Keratinocyte (primary cell): ENCODE measurements at regions not wholly inside any gene's neighbourhood (a gene's known extent, or its start where the extent isn't known, plus 50 kb on each side); places are given as distances from the start of the nearest gene placed in this dataset.

Experiments used
- DNase-seq: peaks from one replicate; pipeline ENCODE4 v3.0.0-alpha.2; 2011; ENCODE audit warnings: low read depth, missing footprints, low spot score
- FAIRE-seq: peaks from 2 replicates; lab custom pipeline; 2011; peaks lifted over from hg19 to GRCh38; lab: Jason Lieb, UNC
- H2AFZ ChIP-seq: 2 replicates; pipeline ENCODE4 v1.6.0; 2012; ENCODE audit warnings: low read length, control low read depth, inconsistent platforms; ENCODE audit not compliant: control insufficient read depth
- H3K27ac ChIP-seq: 2 replicates; pipeline ENCODE4 v1.5.1; 2011; ENCODE audit warnings: low read length; ENCODE audit not compliant: control insufficient read depth, insufficient read depth
- H3K27me3 ChIP-seq: 3 replicates; pipeline ENCODE4 v1.6.0; 2011; ENCODE audit warnings: low read length; ENCODE audit not compliant: control insufficient read depth, insufficient read depth; ENCODE audit errors: extremely low read depth
- H3K36me3 ChIP-seq, 2 experiments: 2 replicates in 1 of 2; 3 replicates in 1 of 2; pipeline ENCODE4 v1.5.1; 2011; ENCODE audit warnings: low read length in 2 of 2, mild to moderate bottlenecking in 1 of 2; ENCODE audit not compliant: control insufficient read depth in 2 of 2, insufficient read depth in 2 of 2; ENCODE audit errors: extremely low read depth in 1 of 2
- H3K4me1 ChIP-seq: 3 replicates; pipeline ENCODE4 v1.5.1; 2011; ENCODE audit warnings: low read length; ENCODE audit not compliant: control insufficient read depth, insufficient read depth; ENCODE audit errors: extremely low read depth
- H3K4me2 ChIP-seq: 3 replicates; pipeline ENCODE4 v1.6.0; 2011; ENCODE audit warnings: low read depth, low read length; ENCODE audit not compliant: control insufficient read depth, insufficient read depth; ENCODE audit errors: extremely low read depth
- H3K4me3 ChIP-seq, 3 experiments: fragments of 200-600 bp in 1 of 3; sonication (generic) in 1 of 3; 2 replicates in 2 of 3; 3 replicates in 1 of 3; pipeline ENCODE4 v1.5.1; 2011 to 2016; ENCODE audit warnings: low read length in 3 of 3, mild to moderate bottlenecking in 3 of 3, control low read depth in 2 of 3, inconsistent platforms in 1 of 3, low read depth in 1 of 3, mixed read lengths in 1 of 3, mixed run types in 1 of 3, moderate library complexity in 1 of 3; ENCODE audit not compliant: control insufficient read depth in 2 of 3, insufficient read depth in 2 of 3; ENCODE audit errors: extremely low read depth in 1 of 3
- H3K79me2 ChIP-seq: 2 replicates; pipeline ENCODE4 v1.6.0; 2012; ENCODE audit warnings: low read length; ENCODE audit not compliant: control insufficient read depth, insufficient read depth
- H3K9ac ChIP-seq: 3 replicates; pipeline ENCODE4 v1.6.0; 2011; ENCODE audit warnings: low read length; ENCODE audit not compliant: control insufficient read depth, insufficient read depth; ENCODE audit errors: extremely low read depth
- H3K9me1 ChIP-seq: 3 replicates; pipeline ENCODE4 v1.6.0; 2011; ENCODE audit warnings: low read length; ENCODE audit not compliant: control insufficient read depth, insufficient read depth; ENCODE audit errors: extremely low read depth
- H3K9me3 ChIP-seq: 2 replicates; pipeline ENCODE4 v1.5.1; 2012; ENCODE audit warnings: low read depth, low read length; ENCODE audit not compliant: control insufficient read depth
- H4K20me1 ChIP-seq: 3 replicates; pipeline ENCODE4 v1.6.0; 2011; ENCODE audit warnings: low read length; ENCODE audit not compliant: control insufficient read depth, insufficient read depth; ENCODE audit errors: extremely low read depth
- EZH2 ChIP-seq: IDR thresholded peaks from one replicate; pipeline ENCODE4 v1.6.1; 2012; ENCODE audit warnings: inconsistent platforms, mild to moderate bottlenecking, low read length, moderate library complexity
- dilution Hi-C: fragments of 300-500 bp; cut with MboI; formaldehyde crosslinking; loops from one replicate; pipeline ENCODE4 v1.7.0; 2020; ENCODE audit warnings: low sequenced_read_pairs; ENCODE audit not compliant: extremely low pct_ligation_motif_present
- TF ChIP-seq, protein P1 (sequence below), 3 experiments: IDR thresholded peaks in 1 of 3; conservative IDR thresholded peaks in 1 of 3; optimal IDR thresholded peaks in 1 of 3; 2 replicates in 2 of 3; 3 replicates in 1 of 3; pipeline versions ENCODE3 to v1.5.1; 2011; ENCODE audit warnings: low read length in 3 of 3, mild to moderate bottlenecking in 3 of 3, moderate library complexity in 2 of 3, control low read depth in 1 of 3, inconsistent platforms in 1 of 3; ENCODE audit not compliant: insufficient read depth in 2 of 3; ENCODE audit errors: extremely low read depth in 1 of 3

DNA sequence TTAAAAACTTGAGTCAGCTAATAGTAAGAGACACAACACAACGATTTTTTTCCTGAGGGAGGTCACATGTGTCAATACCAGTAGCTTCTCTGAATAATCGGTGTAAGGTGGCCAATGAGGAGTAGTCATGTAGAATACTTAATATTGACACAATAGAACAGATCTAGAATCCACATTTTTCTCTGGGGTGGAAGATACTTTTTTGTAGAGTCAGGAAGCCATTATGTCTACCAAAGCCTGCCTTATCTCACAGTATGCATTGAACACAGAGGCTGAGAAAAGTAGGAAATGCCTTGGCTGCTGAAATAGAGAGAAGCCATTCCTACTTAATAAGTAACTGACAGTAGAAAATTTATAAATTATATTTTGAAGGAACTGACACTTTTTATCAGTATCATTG, 725.0 kb downstream of the METTL15 start:
- dilution Hi-C loops: no loop called here
- FAIRE-seq (no peak), DNase-seq (no peak)
- Histone ChIP-seq H3K9me3 (no peaks in the 10 kb centered on the region), H3K9ac (no peak overlapping the region), H3K36me3 (no peaks in the 10 kb centered on the region), H3K4me3 (no peak overlapping the region), H3K9me1 (no peaks in the 10 kb centered on the region), H3K27me3 (no peaks in the 10 kb centered on the region), H3K27ac (no peak overlapping the region), H3K4me1 (peaks cover 8% of the 10 kb centered on the region), H4K20me1 (no peaks in the 10 kb centered on the region), H3K4me2 (no peak overlapping the region), H2AFZ (no peak overlapping the region), H3K79me2 (no peaks in the 10 kb centered on the region)
- TF ChIP-seq, protein P1, sequence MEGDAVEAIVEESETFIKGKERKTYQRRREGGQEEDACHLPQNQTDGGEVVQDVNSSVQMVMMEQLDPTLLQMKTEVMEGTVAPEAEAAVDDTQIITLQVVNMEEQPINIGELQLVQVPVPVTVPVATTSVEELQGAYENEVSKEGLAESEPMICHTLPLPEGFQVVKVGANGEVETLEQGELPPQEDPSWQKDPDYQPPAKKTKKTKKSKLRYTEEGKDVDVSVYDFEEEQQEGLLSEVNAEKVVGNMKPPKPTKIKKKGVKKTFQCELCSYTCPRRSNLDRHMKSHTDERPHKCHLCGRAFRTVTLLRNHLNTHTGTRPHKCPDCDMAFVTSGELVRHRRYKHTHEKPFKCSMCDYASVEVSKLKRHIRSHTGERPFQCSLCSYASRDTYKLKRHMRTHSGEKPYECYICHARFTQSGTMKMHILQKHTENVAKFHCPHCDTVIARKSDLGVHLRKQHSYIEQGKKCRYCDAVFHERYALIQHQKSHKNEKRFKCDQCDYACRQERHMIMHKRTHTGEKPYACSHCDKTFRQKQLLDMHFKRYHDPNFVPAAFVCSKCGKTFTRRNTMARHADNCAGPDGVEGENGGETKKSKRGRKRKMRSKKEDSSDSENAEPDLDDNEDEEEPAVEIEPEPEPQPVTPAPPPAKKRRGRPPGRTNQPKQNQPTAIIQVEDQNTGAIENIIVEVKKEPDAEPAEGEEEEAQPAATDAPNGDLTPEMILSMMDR (optimal IDR thresholded peaks at IDR 0.05 in 1 of 3, IDR thresholded peaks at IDR 0.05 in 1 of 3, conservative IDR thresholded peaks at IDR 0.05 in 1 of 3; ENCODE audit: extremely low read depth in 1 of 3, insufficient read depth in 2 of 3, low read length in 3 of 3): no peak
- no peak for TF ChIP-seq EZH2

DNA sequence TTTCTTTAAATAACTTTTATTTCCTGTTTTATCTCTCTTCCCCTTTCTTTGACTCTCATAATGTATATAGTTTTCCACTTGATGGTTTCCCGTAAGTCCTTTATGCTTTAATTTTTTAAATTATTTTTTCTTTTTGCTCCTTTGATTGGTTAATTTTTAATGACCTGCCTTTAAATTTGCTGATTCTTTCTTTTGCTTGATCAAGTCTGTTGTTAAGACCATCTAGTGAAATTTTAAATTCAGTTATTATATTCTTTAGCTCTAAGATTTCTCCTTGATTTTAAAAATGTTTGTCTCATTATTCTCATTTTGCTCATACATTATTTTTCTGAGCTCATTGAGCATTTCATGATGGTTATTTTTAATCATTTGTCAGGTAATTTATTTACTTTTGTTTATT, 718.6 kb downstream of the METTL15 start:
- Histone ChIP-seq H3K4me3 (no peak overlapping the region), H3K9me1 (no peaks in the 10 kb centered on the region), H3K79me2 (no peaks in the 10 kb centered on the region), H3K4me2 (no peak overlapping the region), H3K27me3 (no peaks in the 10 kb centered on the region), H2AFZ (no peak overlapping the region), H3K4me1 (no peaks in the 10 kb centered on the region), H3K36me3 (no peaks in the 10 kb centered on the region), H3K9ac (no peak overlapping the region), H3K9me3 (no peaks in the 10 kb centered on the region), H3K27ac (no peak overlapping the region), H4K20me1 (no peaks in the 10 kb centered on the region)
- TF ChIP-seq, protein P1 (optimal IDR thresholded peaks at IDR 0.05 in 1 of 3, IDR thresholded peaks at IDR 0.05 in 1 of 3, conservative IDR thresholded peaks at IDR 0.05 in 1 of 3; ENCODE audit: extremely low read depth in 1 of 3, insufficient read depth in 2 of 3, low read length in 3 of 3): no peak
- no peak for TF ChIP-seq EZH2
- dilution Hi-C loops: no loop called here
- DNase-seq (no peak), FAIRE-seq (no peak)
